T-helper 17 cell (primary cell): ENCODE measurements at regions not wholly inside any gene's neighbourhood (a gene's known extent, or its start where the extent isn't known, plus 50 kb on each side); places are given as distances from the start of the nearest gene placed in this dataset.

Experiments used
- ATAC-seq: fragments of 150-1000 bp; cut with Tn5 transposase; 2 replicates; pipeline ENCODE4 v1.10.0; 2021; ENCODE audit warnings: mild to moderate bottlenecking, moderate library complexity
- DNase-seq, 3 donors: peaks; one replicate each; pipeline versions ENCODE4 v3.0.0 to v3.0.0-alpha.2; 2020 to 2021
- H3K9me3 ChIP-seq: one replicate; pipeline ENCODE4 v1.7.0; 2013; ENCODE audit warnings: low read length, mild to moderate bottlenecking; ENCODE audit not compliant: control insufficient read depth, poor library complexity, severe bottlenecking
- H3K27ac Mint-ChIP-seq: one replicate; pipeline ENCODE4 v1.8.0; 2022; ENCODE audit warnings: mild to moderate bottlenecking, moderate library complexity, mixed read lengths
- H3K27me3 Mint-ChIP-seq: one replicate; pipeline ENCODE4 v1.8.0; 2022; ENCODE audit warnings: mixed read lengths
- H3K36me3 Mint-ChIP-seq: one replicate; pipeline ENCODE4 v1.8.0; 2022; ENCODE audit warnings: low read depth, mixed read lengths
- H3K4me1 Mint-ChIP-seq: one replicate; pipeline ENCODE4 v1.8.0; 2022; ENCODE audit warnings: mild to moderate bottlenecking, mixed read lengths
- H3K4me3 Mint-ChIP-seq: one replicate; pipeline ENCODE4 v1.8.0; 2022; ENCODE audit warnings: mild to moderate bottlenecking, moderate library complexity, mixed read lengths

DNA sequence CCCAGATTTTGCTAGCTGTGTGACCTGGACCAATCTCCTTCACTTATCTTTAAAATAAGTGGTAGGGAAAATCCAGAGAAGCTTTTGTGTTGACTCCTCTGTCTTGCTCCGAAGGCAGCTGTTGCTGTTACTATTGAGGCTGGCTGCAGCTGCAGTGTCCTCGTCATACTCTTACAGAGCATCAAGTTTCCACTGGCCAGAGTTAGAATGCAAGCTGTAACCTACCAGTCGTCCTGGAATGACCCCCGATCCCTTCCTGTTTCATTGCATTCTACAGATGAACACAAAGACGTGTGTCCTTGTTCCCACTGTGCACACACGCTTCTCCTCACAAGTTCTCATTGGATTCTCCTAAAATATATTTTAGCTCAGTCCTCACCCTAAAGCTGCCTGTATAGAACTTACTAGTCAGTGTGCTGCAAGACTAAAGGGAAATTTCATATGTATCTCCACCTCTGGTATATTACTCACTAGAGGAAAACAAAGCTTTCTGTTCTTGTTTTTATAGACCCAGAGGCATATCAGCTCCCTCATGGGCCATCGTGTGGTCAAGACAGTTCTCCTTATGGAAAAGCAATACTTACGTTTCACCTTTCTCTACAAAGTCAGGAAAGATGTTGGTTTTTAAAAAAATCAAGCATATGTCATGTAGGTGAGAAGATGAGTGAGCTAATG lies 589.8 kb downstream of the LMO7 start:
- ATAC-seq (no peak), DNase-seq (no peak)
- no peak overlapping the region for H3K4me3 Mint-ChIP-seq
- no peaks in the 10 kb centered on the region for H3K27me3 Mint-ChIP-seq
- no peaks in the 10 kb centered on the region for H3K36me3 Mint-ChIP-seq
- H3K4me1 Mint-ChIP-seq: no peaks in the 10 kb centered on the region
- H3K27ac Mint-ChIP-seq: no peak overlapping the region
- no peaks in the 10 kb centered on the region for H3K9me3 ChIP-seq

DNA sequence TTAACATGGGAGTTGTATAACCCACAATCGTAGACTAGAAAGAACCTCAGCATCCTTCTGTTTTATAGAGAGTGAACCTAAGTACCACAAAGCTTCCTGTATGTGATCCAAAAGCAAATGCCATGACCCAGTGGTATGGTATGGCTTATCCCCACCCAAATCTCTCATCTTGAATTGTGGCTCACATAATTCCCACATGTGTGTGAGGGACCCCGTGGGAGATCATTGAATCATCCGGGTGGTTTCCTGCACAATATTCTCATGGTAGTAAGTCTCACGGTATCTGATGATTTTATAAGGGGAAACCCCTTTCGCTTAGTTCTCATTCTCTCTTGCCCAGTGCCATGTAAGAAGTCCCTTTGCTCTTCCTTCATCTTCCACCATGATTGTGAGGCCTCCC lies 587.9 kb downstream of the LMO7 start:
- ATAC-seq: no peak
- no peaks in the 10 kb centered on the region for H3K9me3 ChIP-seq
- Mint-ChIP-seq H3K4me3 (no peak overlapping the region), H3K4me1 (no peaks in the 10 kb centered on the region), H3K27me3 (no peaks in the 10 kb centered on the region), H3K27ac (no peak overlapping the region), H3K36me3 (no peaks in the 10 kb centered on the region)
- no peak for DNase-seq

GRCh38 chr13:76223565-76223964 lies 587.4 kb downstream of the LMO7 start:
- H3K4me3 Mint-ChIP-seq: no peak overlapping the region

DNA sequence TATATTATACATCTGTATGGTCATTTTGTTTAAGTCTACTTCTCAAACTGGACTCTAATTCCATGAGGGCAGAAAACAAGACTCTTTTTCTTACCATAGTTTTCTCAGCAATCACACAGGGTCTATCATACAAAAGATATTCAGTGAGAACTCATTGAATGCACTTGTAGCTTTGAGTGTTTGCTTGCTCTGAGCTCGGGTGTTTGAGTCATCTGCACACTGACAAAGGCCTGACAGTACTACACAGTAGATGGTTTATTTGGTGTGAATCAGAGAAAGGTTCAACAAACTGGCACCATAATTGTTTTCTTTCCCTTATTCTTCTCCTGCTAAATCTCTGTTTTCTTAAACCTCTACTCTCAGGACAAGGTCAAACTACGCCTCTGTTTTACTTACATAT lies 586.4 kb downstream of the LMO7 start:
- Mint-ChIP-seq H3K27ac (no peak overlapping the region), H3K27me3 (no peaks in the 10 kb centered on the region), H3K36me3 (no peaks in the 10 kb centered on the region), H3K4me1 (no peaks in the 10 kb centered on the region), H3K4me3 (no peak overlapping the region)
- DNase-seq: no peak
- ATAC-seq: no peak
- H3K9me3 ChIP-seq: no peaks in the 10 kb centered on the region

More at GRCh38 chr13:76223565-76223964, 587.4 kb downstream of the LMO7 start:
- DNase-seq: no peak
- no peaks in the 10 kb centered on the region for H3K27me3 Mint-ChIP-seq
- H3K36me3 Mint-ChIP-seq: no peaks in the 10 kb centered on the region
- H3K9me3 ChIP-seq: no peaks in the 10 kb centered on the region
- no peaks in the 10 kb centered on the region for H3K4me1 Mint-ChIP-seq
- no peak for ATAC-seq
- H3K27ac Mint-ChIP-seq: no peak overlapping the region

GRCh38 chr13:76216729-76217128 lies 580.6 kb downstream of the LMO7 start:
- H3K27me3 Mint-ChIP-seq: no peaks in the 10 kb centered on the region
- no peaks in the 10 kb centered on the region for H3K36me3 Mint-ChIP-seq
- H3K9me3 ChIP-seq: no peaks in the 10 kb centered on the region
- H3K4me1 Mint-ChIP-seq: no peaks in the 10 kb centered on the region
- H3K27ac Mint-ChIP-seq: no peak overlapping the region
- DNase-seq (no peak), ATAC-seq (no peak)
- no peak overlapping the region for H3K4me3 Mint-ChIP-seq

DNA sequence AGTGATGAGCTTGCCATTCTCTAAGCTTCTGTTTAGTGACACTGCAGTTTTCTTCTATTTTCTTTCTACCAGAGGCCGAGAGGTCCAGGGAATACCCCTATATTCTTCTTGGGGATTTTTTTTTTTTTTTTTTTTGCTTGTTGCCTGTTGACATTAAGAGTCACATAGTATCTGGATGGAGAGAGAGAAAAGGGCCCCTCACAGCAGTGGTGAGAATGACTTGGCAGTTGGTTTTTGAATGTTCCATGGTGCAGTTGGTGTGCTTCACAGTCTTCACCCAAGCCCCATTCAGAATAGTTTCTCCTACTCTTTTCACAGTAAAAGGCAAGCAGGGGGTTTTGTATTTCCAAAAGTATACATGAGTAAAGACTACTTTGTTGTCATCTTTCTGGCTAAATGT lies 577.9 kb downstream of the LMO7 start:
- no peak overlapping the region for H3K27ac Mint-ChIP-seq
- H3K36me3 Mint-ChIP-seq: no peaks in the 10 kb centered on the region
- H3K27me3 Mint-ChIP-seq: no peaks in the 10 kb centered on the region
- ATAC-seq: no peak
- DNase-seq: no peak
- H3K4me1 Mint-ChIP-seq: no peaks in the 10 kb centered on the region
- no peaks in the 10 kb centered on the region for H3K9me3 ChIP-seq
- H3K4me3 Mint-ChIP-seq: no peak overlapping the region

DNA sequence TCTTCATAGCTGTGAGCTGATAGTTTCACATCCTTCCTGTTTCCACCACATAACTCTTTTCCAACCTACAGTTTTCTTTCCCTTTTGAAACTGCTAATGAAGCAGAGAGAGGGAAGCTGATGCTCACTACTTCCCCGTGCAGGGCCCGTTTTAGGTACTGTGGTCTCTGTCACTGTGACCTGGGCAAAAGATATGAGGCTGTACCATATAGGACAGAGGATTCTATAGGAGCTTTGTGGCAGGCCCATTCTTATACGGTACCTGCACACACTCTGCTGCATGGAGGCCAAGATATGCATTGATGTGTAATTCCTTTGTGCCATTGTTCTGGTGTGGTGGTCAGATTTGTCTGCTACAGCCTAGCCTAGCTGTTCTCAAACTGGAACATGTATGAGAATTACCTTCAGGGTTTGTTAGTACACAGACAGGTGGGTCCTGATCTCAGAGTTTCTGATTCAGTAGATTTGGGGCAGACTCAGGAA lies 577.3 kb downstream of the LMO7 start:
- Mint-ChIP-seq H3K27ac (no peak overlapping the region), H3K27me3 (no peaks in the 10 kb centered on the region), H3K4me3 (no peak overlapping the region), H3K4me1 (no peaks in the 10 kb centered on the region), H3K36me3 (no peaks in the 10 kb centered on the region)
- DNase-seq (no peak), ATAC-seq (no peak)
- no peaks in the 10 kb centered on the region for H3K9me3 ChIP-seq

GRCh38 chr13:76210262-76210661 lies 574.1 kb downstream of the LMO7 start:
- no peaks in the 10 kb centered on the region for H3K27me3 Mint-ChIP-seq
- no peaks in the 10 kb centered on the region for H3K36me3 Mint-ChIP-seq

DNA sequence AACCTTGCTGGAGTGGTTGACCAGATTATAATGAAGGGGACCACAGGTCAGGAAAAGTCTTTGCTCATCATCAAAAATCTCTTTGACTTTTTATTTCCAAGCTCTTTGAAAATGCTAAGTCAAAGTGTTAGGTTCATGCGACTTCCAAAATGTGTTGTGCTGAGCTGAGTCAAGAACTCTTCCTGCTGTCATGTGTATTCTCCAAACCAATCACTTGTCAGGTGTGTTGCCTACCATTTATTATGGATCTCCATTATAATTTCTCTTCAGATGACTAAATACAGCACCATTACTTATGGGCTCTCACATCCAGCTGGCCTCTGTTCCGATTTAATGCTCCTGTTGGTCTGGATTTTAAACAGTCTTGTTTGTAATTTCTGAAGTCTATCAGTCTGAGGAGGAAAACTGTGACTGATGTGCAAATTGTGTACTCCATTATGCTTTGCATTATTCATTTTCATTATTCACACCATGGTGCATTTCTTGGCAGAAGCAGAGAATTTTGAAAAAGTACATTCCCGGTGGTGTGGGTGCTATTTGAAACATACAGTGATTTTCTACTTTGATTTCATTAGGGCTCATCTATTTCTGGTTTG lies 562.5 kb downstream of the LMO7 start:
- Mint-ChIP-seq H3K36me3 (no peaks in the 10 kb centered on the region), H3K4me1 (no peaks in the 10 kb centered on the region), H3K27ac (no peak overlapping the region), H3K4me3 (no peak overlapping the region), H3K27me3 (no peaks in the 10 kb centered on the region)
- H3K9me3 ChIP-seq: no peaks in the 10 kb centered on the region
- DNase-seq (no peak), ATAC-seq (no peak)

More at GRCh38 chr13:76210262-76210661, 574.1 kb downstream of the LMO7 start:
- no peak for ATAC-seq
- Mint-ChIP-seq H3K4me1 (no peaks in the 10 kb centered on the region), H3K4me3 (no peak overlapping the region), H3K27ac (no peak overlapping the region)
- no peak for DNase-seq
- H3K9me3 ChIP-seq: no peaks in the 10 kb centered on the region

GRCh38 chr13:76189882-76190519 lies 553.9 kb downstream of the LMO7 start:
- H3K4me3 Mint-ChIP-seq: no peak overlapping the region
- no peaks in the 10 kb centered on the region for H3K4me1 Mint-ChIP-seq
- DNase-seq: no peak
- no peaks in the 10 kb centered on the region for H3K36me3 Mint-ChIP-seq
- no peaks in the 10 kb centered on the region for H3K9me3 ChIP-seq
- ATAC-seq: no peak
- H3K27me3 Mint-ChIP-seq: no peaks in the 10 kb centered on the region
- H3K27ac Mint-ChIP-seq: no peak overlapping the region

GRCh38 chr13:76175961-76176725 lies 540.0 kb downstream of the LMO7 start:
- no peak for DNase-seq
- H3K9me3 ChIP-seq: no peaks in the 10 kb centered on the region
- no peaks in the 10 kb centered on the region for H3K36me3 Mint-ChIP-seq
- no peaks in the 10 kb centered on the region for H3K27me3 Mint-ChIP-seq
- no peak overlapping the region for H3K27ac Mint-ChIP-seq
- no peak for ATAC-seq
- no peak overlapping the region for H3K4me3 Mint-ChIP-seq
- H3K4me1 Mint-ChIP-seq: no peaks in the 10 kb centered on the region

DNA sequence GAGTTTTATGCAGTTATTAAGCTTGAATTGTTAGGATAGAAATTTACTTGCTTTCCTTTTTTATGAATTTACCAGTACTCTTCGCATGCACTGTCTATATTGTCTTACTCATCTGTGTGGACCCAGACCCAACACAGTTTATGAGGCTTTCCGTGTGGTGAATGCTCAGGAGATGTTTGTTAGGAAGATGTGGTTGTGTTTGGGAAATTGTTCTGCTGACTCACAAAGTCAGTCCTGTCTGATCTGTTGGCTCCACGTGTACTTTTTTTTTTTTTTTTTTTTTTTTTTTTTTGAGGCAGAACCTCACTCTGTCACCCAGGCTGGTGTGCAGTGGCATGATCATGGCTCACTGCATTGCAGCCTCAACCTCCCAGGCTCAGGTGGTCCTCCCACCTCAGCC lies 532.5 kb downstream of the LMO7 start:
- Mint-ChIP-seq H3K4me1 (no peaks in the 10 kb centered on the region), H3K4me3 (no peak overlapping the region), H3K36me3 (no peaks in the 10 kb centered on the region), H3K27ac (no peak overlapping the region), H3K27me3 (no peaks in the 10 kb centered on the region)
- H3K9me3 ChIP-seq: no peaks in the 10 kb centered on the region
- DNase-seq (no peak), ATAC-seq (no peak)

DNA sequence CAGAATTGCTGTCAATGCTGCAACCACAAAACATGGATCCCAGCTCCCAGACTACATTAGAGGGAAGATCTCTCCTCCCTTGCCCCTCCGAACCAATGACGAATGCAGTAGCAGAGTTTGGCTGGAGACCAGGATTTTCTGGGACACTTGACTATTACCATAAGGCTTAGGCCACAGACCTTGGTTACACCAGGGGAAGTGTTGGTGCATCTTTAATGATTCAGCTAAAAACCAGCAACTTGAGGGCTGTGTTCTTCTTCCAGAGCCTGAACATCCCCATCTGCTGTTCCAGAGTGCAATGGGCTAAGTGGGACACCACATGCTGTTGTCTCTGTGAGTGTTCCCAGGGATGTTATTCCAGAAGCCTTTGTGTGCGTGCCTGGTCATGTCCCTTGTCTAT lies 528.2 kb downstream of the LMO7 start:
- no peak overlapping the region for H3K27ac Mint-ChIP-seq

More for the DNA sequence above, 528.2 kb downstream of the LMO7 start:
- Mint-ChIP-seq H3K4me1 (no peaks in the 10 kb centered on the region), H3K36me3 (no peaks in the 10 kb centered on the region), H3K27me3 (peaks cover 4% of the 10 kb centered on the region), H3K4me3 (no peak overlapping the region)
- ATAC-seq (no peak), DNase-seq (no peak)
- H3K9me3 ChIP-seq: no peaks in the 10 kb centered on the region
